ENCODE measurements at regions not wholly inside any gene's neighbourhood (a gene's known extent, or its start where the extent isn't known, plus 50 kb on each side); places are given as distances from the start of the nearest gene placed in this dataset.

DNA sequence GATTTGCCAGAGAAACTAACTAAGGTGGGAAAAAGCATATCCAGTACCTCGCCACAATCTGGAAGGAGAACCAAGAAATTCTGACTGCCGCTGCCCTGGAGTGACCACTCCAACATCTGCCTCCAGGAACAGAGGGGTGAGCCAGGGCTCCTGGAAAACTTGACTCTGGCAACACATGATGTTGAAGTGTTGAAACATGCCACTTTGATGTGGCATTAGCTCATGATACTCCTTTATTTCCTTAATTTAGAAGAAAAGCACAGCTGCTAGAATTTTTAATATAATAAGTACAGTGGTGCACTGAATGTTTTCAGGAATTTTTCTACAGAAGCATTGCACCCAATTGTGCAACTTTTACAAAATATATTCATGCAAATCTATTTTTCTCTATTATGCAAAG, 109.9 kb upstream of the BCL6 start:
- no peak for DNase-seq
- Histone ChIP-seq H3K9me3 (no peaks in the 10 kb centered on the region; the same call in 1 of the 2 replicates), H2AFZ (ENCODE audit: low read depth) (no peak overlapping the region), H3F3A (replicated peaks; ENCODE audit: insufficient read depth) (no peaks in the 10 kb centered on the region), H4K20me1 (ENCODE audit: insufficient read depth) (no peaks in the 10 kb centered on the region), H3K4me2 (no peak overlapping the region), H3K27me3 (ENCODE audit: insufficient read depth) (no peaks in the 10 kb centered on the region), H3K9me2 (no peaks in the 10 kb centered on the region), H3K4me1 (ENCODE audit: control insufficient read depth in 1 of 2, insufficient read depth in 2 of 2, low read depth in 1 of 2, low read length in 1 of 2) (no peaks in the 10 kb centered on the region), H3K36me3 (replicated peaks in 1 of 2; ENCODE audit: control insufficient read depth in 1 of 2, insufficient read depth in 2 of 2, low read length in 1 of 2) (no peaks in the 10 kb centered on the region), H3K79me2 (ENCODE audit: insufficient read depth) (no peaks in the 10 kb centered on the region), H3K27ac (ENCODE audit: low read depth in 2 of 2, low read length in 1 of 2) (no peak overlapping the region), H3K9ac (no peak overlapping the region), H3K4me3 (ENCODE audit: low read depth in 2 of 2, low read length in 1 of 2) (no peak overlapping the region)
- TF ChIP-seq GATA2 (CRISPR knock-in tag; IDR thresholded peaks at IDR 0.05) = no peak
- TF ChIP-seq GABPA (IDR thresholded peaks at IDR 0.05; ENCODE audit: low read depth) = no peak
- TF ChIP-seq EP300 (IDR thresholded peaks at IDR 0.05; ENCODE audit: borderline replicate concordance in 1 of 2, low read depth in 1 of 2, low read length in 1 of 2) = no peak
- no peak for TF ChIP-seq RAD21 (IDR thresholded peaks at IDR 0.05; ENCODE audit: low read length)
- TF ChIP-seq, protein P1, sequence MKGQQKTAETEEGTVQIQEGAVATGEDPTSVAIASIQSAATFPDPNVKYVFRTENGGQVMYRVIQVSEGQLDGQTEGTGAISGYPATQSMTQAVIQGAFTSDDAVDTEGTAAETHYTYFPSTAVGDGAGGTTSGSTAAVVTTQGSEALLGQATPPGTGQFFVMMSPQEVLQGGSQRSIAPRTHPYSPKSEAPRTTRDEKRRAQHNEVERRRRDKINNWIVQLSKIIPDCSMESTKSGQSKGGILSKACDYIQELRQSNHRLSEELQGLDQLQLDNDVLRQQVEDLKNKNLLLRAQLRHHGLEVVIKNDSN (IDR thresholded peaks at IDR 0.05; ENCODE audit: borderline replicate concordance, low read depth) = no peak
- TF ChIP-seq RFX5 (IDR thresholded peaks at IDR 0.05; ENCODE audit: low read length) = no peak
- TF ChIP-seq, protein P2, sequence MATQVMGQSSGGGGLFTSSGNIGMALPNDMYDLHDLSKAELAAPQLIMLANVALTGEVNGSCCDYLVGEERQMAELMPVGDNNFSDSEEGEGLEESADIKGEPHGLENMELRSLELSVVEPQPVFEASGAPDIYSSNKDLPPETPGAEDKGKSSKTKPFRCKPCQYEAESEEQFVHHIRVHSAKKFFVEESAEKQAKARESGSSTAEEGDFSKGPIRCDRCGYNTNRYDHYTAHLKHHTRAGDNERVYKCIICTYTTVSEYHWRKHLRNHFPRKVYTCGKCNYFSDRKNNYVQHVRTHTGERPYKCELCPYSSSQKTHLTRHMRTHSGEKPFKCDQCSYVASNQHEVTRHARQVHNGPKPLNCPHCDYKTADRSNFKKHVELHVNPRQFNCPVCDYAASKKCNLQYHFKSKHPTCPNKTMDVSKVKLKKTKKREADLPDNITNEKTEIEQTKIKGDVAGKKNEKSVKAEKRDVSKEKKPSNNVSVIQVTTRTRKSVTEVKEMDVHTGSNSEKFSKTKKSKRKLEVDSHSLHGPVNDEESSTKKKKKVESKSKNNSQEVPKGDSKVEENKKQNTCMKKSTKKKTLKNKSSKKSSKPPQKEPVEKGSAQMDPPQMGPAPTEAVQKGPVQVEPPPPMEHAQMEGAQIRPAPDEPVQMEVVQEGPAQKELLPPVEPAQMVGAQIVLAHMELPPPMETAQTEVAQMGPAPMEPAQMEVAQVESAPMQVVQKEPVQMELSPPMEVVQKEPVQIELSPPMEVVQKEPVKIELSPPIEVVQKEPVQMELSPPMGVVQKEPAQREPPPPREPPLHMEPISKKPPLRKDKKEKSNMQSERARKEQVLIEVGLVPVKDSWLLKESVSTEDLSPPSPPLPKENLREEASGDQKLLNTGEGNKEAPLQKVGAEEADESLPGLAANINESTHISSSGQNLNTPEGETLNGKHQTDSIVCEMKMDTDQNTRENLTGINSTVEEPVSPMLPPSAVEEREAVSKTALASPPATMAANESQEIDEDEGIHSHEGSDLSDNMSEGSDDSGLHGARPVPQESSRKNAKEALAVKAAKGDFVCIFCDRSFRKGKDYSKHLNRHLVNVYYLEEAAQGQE (IDR thresholded peaks at IDR 0.05; ENCODE audit: low read depth, low read length) = no peak
- TF ChIP-seq ELF1 (IDR thresholded peaks at IDR 0.05) = no peak
- WGBS (ENCODE audit: low lambda C conversion rate) = 83% methylated on average over 1 of the region's 2 CpGs
- ChIA-PET POLR2A (no interaction called here), CTCF (no interaction called here)

DNA sequence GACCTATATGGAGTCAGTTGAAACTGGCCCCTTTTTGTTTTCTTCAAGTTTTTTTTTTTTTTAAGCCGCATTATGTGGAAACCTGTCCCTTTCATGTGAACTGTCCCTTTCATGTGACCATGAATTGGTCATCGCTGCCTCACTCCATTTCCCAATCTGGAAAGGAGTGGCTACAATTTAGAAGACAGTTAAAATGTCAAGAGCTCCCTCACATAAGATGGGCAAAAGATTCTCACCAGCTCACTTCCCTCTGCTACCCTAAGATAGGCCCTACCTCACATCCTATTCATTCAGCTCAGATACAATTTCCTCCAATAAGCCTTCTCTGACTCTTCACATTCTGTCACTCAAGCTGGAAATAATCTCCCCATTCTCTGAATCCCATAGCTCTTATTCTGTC, 111.3 kb upstream of the BCL6 start:
- Histone ChIP-seq H3K9me3 (no peaks in the 10 kb centered on the region; the same call in 1 of the 2 replicates), H3K9me2 (no peaks in the 10 kb centered on the region), H3K27me3 (ENCODE audit: insufficient read depth) (no peaks in the 10 kb centered on the region), H3K36me3 (replicated peaks in 1 of 2; ENCODE audit: control insufficient read depth in 1 of 2, insufficient read depth in 2 of 2, low read length in 1 of 2) (peaks cover 0 to 3% of the 10 kb centered on the region in 2 experiments), H3K9ac (no peak overlapping the region), H3K4me1 (ENCODE audit: control insufficient read depth in 1 of 2, insufficient read depth in 2 of 2, low read depth in 1 of 2, low read length in 1 of 2) (no peaks in the 10 kb centered on the region), H4K20me1 (ENCODE audit: insufficient read depth) (no peaks in the 10 kb centered on the region), H3K4me3 (ENCODE audit: low read depth in 2 of 2, low read length in 1 of 2) (no peak overlapping the region), H3K4me2 (no peak overlapping the region), H3K79me2 (ENCODE audit: insufficient read depth) (no peaks in the 10 kb centered on the region), H3K27ac (ENCODE audit: low read depth in 2 of 2, low read length in 1 of 2) (no peak overlapping the region), H2AFZ (ENCODE audit: low read depth) (no peak overlapping the region), H3F3A (replicated peaks; ENCODE audit: insufficient read depth) (no peaks in the 10 kb centered on the region)
- no peak for TF ChIP-seq RFX5 (IDR thresholded peaks at IDR 0.05; ENCODE audit: low read length)
- TF ChIP-seq GABPA (IDR thresholded peaks at IDR 0.05; ENCODE audit: low read depth) = no peak
- TF ChIP-seq NFIC (IDR thresholded peaks at IDR 0.05; ENCODE audit: borderline replicate concordance) = no peak
- no peak for TF ChIP-seq FOXJ3 (CRISPR knock-in tag; IDR thresholded peaks at IDR 0.05)
- no peak for TF ChIP-seq RXRA (IDR thresholded peaks at IDR 0.05; ENCODE audit: borderline replicate concordance, low read depth)
- no peak for TF ChIP-seq RAD21 (IDR thresholded peaks at IDR 0.05; ENCODE audit: low read length)
- TF ChIP-seq ELF1 (IDR thresholded peaks at IDR 0.05) = no peak
- TF ChIP-seq FOSL2 (IDR thresholded peaks at IDR 0.05; ENCODE audit: borderline replicate concordance, low read depth) = no peak
- no peak for TF ChIP-seq EZH2phosphoT487 (IDR thresholded peaks at IDR 0.05; ENCODE audit: borderline replicate concordance, low read depth)
- POLR2A ChIA-PET = no interaction called here
- CTCF ChIA-PET = interaction anchor here (0.7 kb wide), 1 partner anchor 40 kb away, joined by 3 read pairs; no protein-coding TSS in a partner anchor
- no peak for DNase-seq
- 47% methylated on average over 2 of the region's 2 CpGs for WGBS (ENCODE audit: low lambda C conversion rate)

All from SK-N-SH (cell line).